MM.1S (cell line): ENCODE measurements at regions not wholly inside any gene's neighbourhood (a gene's known extent, or its start where the extent isn't known, plus 50 kb on each side); places are given as distances from the start of the nearest gene placed in this dataset.

Experiments
- DNase-seq: peaks from one replicate; pipeline ENCODE4 v3.0.0-alpha.2; 2015
- H2AFZ ChIP-seq: fragments of 300-600 bp; sonication (generic); 2 replicates; pipeline ENCODE4 v1.6.0; 2016; ENCODE audit warnings: antibody characterized with exemption, low read length
- H3F3A ChIP-seq: fragments of 300-600 bp; sonication (generic); 2 replicates; pipeline ENCODE4 v1.6.1; 2016; ENCODE audit warnings: mild to moderate bottlenecking, antibody characterized with exemption, low read length, moderate library complexity, mixed read lengths; ENCODE audit not compliant: insufficient read depth
- H3K27ac ChIP-seq: fragments of 300-600 bp; sonication (generic); 2 replicates; pipeline ENCODE4 v1.5.1; 2016; ENCODE audit warnings: mild to moderate bottlenecking, low read length
- H3K27me3 ChIP-seq: fragments of 300-600 bp; sonication (generic); replicated peaks from 2 replicates; pipeline ENCODE4 v1.6.0; 2016; ENCODE audit warnings: low read length; ENCODE audit not compliant: insufficient read depth
- H3K36me3 ChIP-seq: fragments of 300-600 bp; sonication (generic); replicated peaks from 2 replicates; pipeline ENCODE4 v1.6.1; 2016; ENCODE audit warnings: mild to moderate bottlenecking, low read length, mixed read lengths; ENCODE audit not compliant: insufficient read depth
- H3K4me1 ChIP-seq: fragments of 300-600 bp; sonication (generic); 2 replicates; pipeline ENCODE4 v1.6.1; 2016; ENCODE audit warnings: low read length, mixed read lengths
- H3K4me2 ChIP-seq: fragments of 300-600 bp; sonication (generic); 2 replicates; pipeline ENCODE4 v1.6.0; 2016; ENCODE audit warnings: low read depth, low read length
- H3K4me3 ChIP-seq: fragments of 300-600 bp; sonication (generic); 2 replicates; pipeline ENCODE4 v1.5.1; 2016; ENCODE audit warnings: low read length, mixed read lengths
- H3K79me2 ChIP-seq: fragments of 300-600 bp; sonication (generic); 2 replicates; pipeline ENCODE4 v1.6.1; 2016; ENCODE audit warnings: mixed run types, low read length, mixed read lengths
- H3K9ac ChIP-seq: fragments of 300-600 bp; sonication (generic); 2 replicates; pipeline ENCODE4 v1.6.1; 2016; ENCODE audit warnings: low read length, mixed read lengths
- H3K9me2 ChIP-seq: fragments of 300-600 bp; sonication (generic); replicated peaks from 2 replicates; pipeline ENCODE4 v1.6.1; 2016; ENCODE audit warnings: mild to moderate bottlenecking, low read length, mixed read lengths; ENCODE audit not compliant: insufficient read depth
- H3K9me3 ChIP-seq: fragments of 300-600 bp; sonication (generic); replicated peaks from 2 replicates; pipeline ENCODE4 v1.6.1; 2016; ENCODE audit warnings: mild to moderate bottlenecking, low read length, mixed read lengths; ENCODE audit not compliant: insufficient read depth
- H4K20me1 ChIP-seq: fragments of 300-600 bp; sonication (generic); 2 replicates; pipeline ENCODE4 v1.6.1; 2016; ENCODE audit warnings: mild to moderate bottlenecking, low read length, moderate library complexity, mixed read lengths; ENCODE audit not compliant: insufficient read depth
- EZH2 ChIP-seq: fragments of 300-600 bp; sonication (generic); optimal IDR thresholded peaks from 2 replicates; pipeline ENCODE3; 2017; ENCODE audit warnings: low read depth, mild to moderate bottlenecking, antibody characterized with exemption, low read length, mixed read lengths
- EZH2phosphoT487 ChIP-seq: fragments of 300-600 bp; sonication (generic); IDR thresholded peaks from 2 replicates; pipeline ENCODE4 v1.6.1; 2018; ENCODE audit warnings: antibody characterized with exemption, low read length
- TF ChIP-seq, protein P1 (sequence below): fragments of 300-600 bp; sonication (generic); IDR thresholded peaks from 2 replicates; pipeline ENCODE4 v1.5.1; 2016; ENCODE audit warnings: antibody characterized with exemption, low read length, mixed read lengths

DNA sequence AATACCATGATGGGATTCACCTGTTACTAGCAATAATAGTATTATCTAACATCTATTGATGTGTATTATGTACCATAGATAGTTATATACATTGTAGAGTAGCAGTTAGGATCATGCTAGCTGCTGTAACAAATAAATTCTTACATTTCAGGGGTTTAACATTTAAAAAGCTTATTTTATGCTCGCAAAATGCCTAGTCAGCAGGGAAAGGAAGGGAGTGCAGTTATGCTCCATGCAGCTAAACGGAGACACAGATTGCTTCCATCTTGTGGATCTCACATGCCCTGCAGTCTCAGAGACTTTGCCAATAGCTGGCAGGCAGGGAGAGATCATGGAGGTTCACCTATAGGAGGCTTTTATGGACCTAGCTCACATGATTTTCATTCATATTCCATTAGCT is 364.1 kb downstream of the TOX3 start:
- TF ChIP-seq EZH2, result no peak
- H3K4me3 ChIP-seq, result no peak overlapping the region
- H3K4me2 ChIP-seq, result no peak overlapping the region
- H3K9me2 ChIP-seq, result no peaks in the 10 kb centered on the region
- no peaks in the 10 kb centered on the region for H3K9me3 ChIP-seq
- H3K27ac ChIP-seq, result no peak overlapping the region
- no peaks in the 10 kb centered on the region for H3K36me3 ChIP-seq
- H3K4me1 ChIP-seq, result no peaks in the 10 kb centered on the region
- no peaks in the 10 kb centered on the region for H4K20me1 ChIP-seq
- DNase-seq, result no peak
- no peak overlapping the region for H2AFZ ChIP-seq
- H3K9ac ChIP-seq, result no peak overlapping the region
- H3F3A ChIP-seq, result no peaks in the 10 kb centered on the region
- no peaks in the 10 kb centered on the region for H3K79me2 ChIP-seq
- H3K27me3 ChIP-seq, result no peaks in the 10 kb centered on the region

GRCh38 chr16:52174168-52174567 is 372.8 kb downstream of the TOX3 start:
- TF ChIP-seq EZH2phosphoT487 (no peak), EZH2 (no peak)
- TF ChIP-seq, protein P1, sequence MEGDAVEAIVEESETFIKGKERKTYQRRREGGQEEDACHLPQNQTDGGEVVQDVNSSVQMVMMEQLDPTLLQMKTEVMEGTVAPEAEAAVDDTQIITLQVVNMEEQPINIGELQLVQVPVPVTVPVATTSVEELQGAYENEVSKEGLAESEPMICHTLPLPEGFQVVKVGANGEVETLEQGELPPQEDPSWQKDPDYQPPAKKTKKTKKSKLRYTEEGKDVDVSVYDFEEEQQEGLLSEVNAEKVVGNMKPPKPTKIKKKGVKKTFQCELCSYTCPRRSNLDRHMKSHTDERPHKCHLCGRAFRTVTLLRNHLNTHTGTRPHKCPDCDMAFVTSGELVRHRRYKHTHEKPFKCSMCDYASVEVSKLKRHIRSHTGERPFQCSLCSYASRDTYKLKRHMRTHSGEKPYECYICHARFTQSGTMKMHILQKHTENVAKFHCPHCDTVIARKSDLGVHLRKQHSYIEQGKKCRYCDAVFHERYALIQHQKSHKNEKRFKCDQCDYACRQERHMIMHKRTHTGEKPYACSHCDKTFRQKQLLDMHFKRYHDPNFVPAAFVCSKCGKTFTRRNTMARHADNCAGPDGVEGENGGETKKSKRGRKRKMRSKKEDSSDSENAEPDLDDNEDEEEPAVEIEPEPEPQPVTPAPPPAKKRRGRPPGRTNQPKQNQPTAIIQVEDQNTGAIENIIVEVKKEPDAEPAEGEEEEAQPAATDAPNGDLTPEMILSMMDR, result no peak
- no peaks in the 10 kb centered on the region for H3K79me2 ChIP-seq

DNA sequence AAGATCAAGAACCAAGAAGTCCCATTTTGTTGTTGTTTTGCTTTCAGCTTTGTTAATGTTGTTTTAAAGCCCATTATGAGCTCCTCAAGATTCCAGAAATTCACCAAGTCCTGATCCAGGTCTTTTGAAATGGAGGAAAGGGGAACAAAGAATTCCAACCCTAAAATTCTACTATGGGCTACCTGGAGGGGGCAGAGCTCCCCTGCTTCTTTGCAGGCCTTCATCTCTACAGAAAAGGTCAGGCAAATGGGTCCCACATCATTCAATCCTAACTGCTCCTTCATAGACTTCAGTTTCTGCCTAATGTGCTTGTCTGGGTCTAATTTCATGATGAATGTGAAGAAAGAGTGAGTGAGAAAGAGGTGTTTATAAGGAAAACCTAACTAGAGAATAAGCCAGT is 375.5 kb downstream of the TOX3 start:
- H2AFZ ChIP-seq, result no peak overlapping the region
- DNase-seq, result no peak
- no peak overlapping the region for H3K4me2 ChIP-seq
- H3K4me3 ChIP-seq, result no peak overlapping the region
- H3K36me3 ChIP-seq, result no peaks in the 10 kb centered on the region
- H3K4me1 ChIP-seq, result no peaks in the 10 kb centered on the region
- no peaks in the 10 kb centered on the region for H3K9me2 ChIP-seq
- no peak for TF ChIP-seq EZH2phosphoT487
- TF ChIP-seq EZH2, result no peak
- TF ChIP-seq, protein P1, result no peak
- H3F3A ChIP-seq, result no peaks in the 10 kb centered on the region
- no peaks in the 10 kb centered on the region for H3K9me3 ChIP-seq
- no peaks in the 10 kb centered on the region for H4K20me1 ChIP-seq
- H3K9ac ChIP-seq, result no peak overlapping the region
- no peak overlapping the region for H3K27ac ChIP-seq
- H3K79me2 ChIP-seq, result no peaks in the 10 kb centered on the region
- no peaks in the 10 kb centered on the region for H3K27me3 ChIP-seq

More at GRCh38 chr16:52174168-52174567, 372.8 kb downstream of the TOX3 start:
- Histone ChIP-seq H3K9me2 (no peaks in the 10 kb centered on the region), H3K27ac (no peak overlapping the region), H2AFZ (no peak overlapping the region), H3K4me3 (no peak overlapping the region), H3F3A (no peaks in the 10 kb centered on the region), H3K27me3 (no peaks in the 10 kb centered on the region), H3K9me3 (no peaks in the 10 kb centered on the region), H3K9ac (no peak overlapping the region), H3K4me2 (no peak overlapping the region), H3K36me3 (no peaks in the 10 kb centered on the region), H4K20me1 (no peaks in the 10 kb centered on the region), H3K4me1 (no peaks in the 10 kb centered on the region)
- no peak for DNase-seq

GRCh38 chr16:52167328-52167727 is 379.6 kb downstream of the TOX3 start:
- no peaks in the 10 kb centered on the region for H3K36me3 ChIP-seq
- no peaks in the 10 kb centered on the region for H3K79me2 ChIP-seq
- no peaks in the 10 kb centered on the region for H3K9me2 ChIP-seq
- H3K27ac ChIP-seq, result no peak overlapping the region
- no peaks in the 10 kb centered on the region for H4K20me1 ChIP-seq
- no peaks in the 10 kb centered on the region for H3K4me1 ChIP-seq
- no peaks in the 10 kb centered on the region for H3K27me3 ChIP-seq
- H3F3A ChIP-seq, result no peaks in the 10 kb centered on the region
- no peak overlapping the region for H3K4me2 ChIP-seq
- DNase-seq, result no peak
- H3K9me3 ChIP-seq, result no peaks in the 10 kb centered on the region
- no peak overlapping the region for H2AFZ ChIP-seq
- H3K4me3 ChIP-seq, result no peak overlapping the region
- H3K9ac ChIP-seq, result no peak overlapping the region
- TF ChIP-seq EZH2, result no peak
- TF ChIP-seq, protein P1, result no peak
- no peak for TF ChIP-seq EZH2phosphoT487
